ENCODE measurements at regions not wholly inside any gene's neighbourhood (a gene's known extent, or its start where the extent isn't known, plus 50 kb on each side); places are given as distances from the start of the nearest gene placed in this dataset.

DNA sequence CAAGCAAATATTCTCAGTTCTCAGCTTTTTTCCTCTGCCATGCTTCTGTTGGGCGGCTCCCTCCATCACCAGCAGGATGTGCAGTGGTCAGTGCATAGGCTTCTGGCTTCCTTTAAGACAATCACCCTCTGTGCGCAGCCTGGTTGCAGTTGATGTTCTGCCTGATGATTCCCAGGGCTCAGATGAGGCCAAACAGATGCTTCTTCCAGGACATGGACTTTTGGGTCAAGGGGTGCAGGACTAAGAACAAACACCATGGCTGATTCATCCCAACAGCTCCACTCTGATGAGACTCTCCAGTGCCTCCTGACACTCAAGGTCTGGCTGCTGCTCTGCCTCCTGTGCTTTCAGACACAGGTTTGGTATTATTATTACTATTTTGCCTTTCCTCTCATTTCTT is 554.8 kb upstream of the CDH4 start (continued):
- TF ChIP-seq CBX5 (IDR thresholded peaks at IDR 0.05; ENCODE audit: low read depth, low read length) (no peak), CREB1 (IDR thresholded peaks at IDR 0.05) (no peak), YY1 (IDR thresholded peaks at IDR 0.05; ENCODE audit: low read depth, low read length) (no peak), POLR2AphosphoS5 (IDR thresholded peaks at IDR 0.05; ENCODE audit: low read depth, low read length) (no peak)

Data from H1 (cell line).